Cardiac muscle cell (in vitro differentiated cells and primary cell): ENCODE measurements at regions not wholly inside any gene's neighbourhood (a gene's known extent, or its start where the extent isn't known, plus 50 kb on each side); places are given as distances from the start of the nearest gene placed in this dataset.
"Not testable (repeated sequence)": the region's sequence is repeated elsewhere in the genome, so short reads cannot be mapped to it uniquely, and the experiment has no call there.

Experiments
- DNase-seq, 2 donors: peaks; one replicate each; pipeline versions ENCODE4 v3.0.0 to v3.0.0-alpha.2; 2010 to 2017; ENCODE audit warnings: low read depth in 1 of 2, low spot score in 1 of 2
- H3K27ac ChIP-seq: fragments of 200-600 bp; sonication (generic); 2 replicates; pipeline ENCODE4 v1.5.1; 2016
- H3K27me3 ChIP-seq: fragments of 200-600 bp; sonication (generic); 2 replicates; pipeline ENCODE4 v1.6.0; 2016; ENCODE audit warnings: control low read depth
- H3K36me3 ChIP-seq: fragments of 200-600 bp; sonication (generic); 2 replicates; pipeline ENCODE4 v1.5.1; 2016; ENCODE audit warnings: control low read depth
- H3K4me1 ChIP-seq: fragments of 200-600 bp; sonication (generic); 2 replicates; pipeline ENCODE4 v1.8.1; 2017; ENCODE audit warnings: low read depth, mild to moderate bottlenecking, mixed run types
- H3K4me3 ChIP-seq: fragments of 200-600 bp; sonication (generic); 2 replicates; pipeline ENCODE4 v1.5.1; 2016; ENCODE audit warnings: mild to moderate bottlenecking
- H3K9me3 ChIP-seq: fragments of 200-600 bp; sonication (generic); 2 replicates; pipeline ENCODE4 v1.5.1; 2017; ENCODE audit warnings: low read depth, mild to moderate bottlenecking, control low read depth
- CTCF ChIP-seq: IDR thresholded peaks from 2 replicates; pipeline ENCODE4 v1.5.1; 2012; ENCODE audit warnings: low read depth, mild to moderate bottlenecking, low read length

GRCh38 chrX:65587616-65588526 lies 53.3 kb upstream of the LAS1L start:
- Histone ChIP-seq H3K27ac (no peak overlapping the region), H3K9me3 (no peaks in the 10 kb centered on the region), H3K36me3 (no peaks in the 10 kb centered on the region), H3K27me3 (no peaks in the 10 kb centered on the region), H3K4me1 (no peaks in the 10 kb centered on the region), H3K4me3 (no peak overlapping the region)
- TF ChIP-seq CTCF = no peak
- peak in 1 of 2 donors; percentile 86 for DNase-seq

GRCh38 chrX:65586491-65586890 lies 51.9 kb upstream of the LAS1L start:
- Histone ChIP-seq H3K9me3 (no peaks in the 10 kb centered on the region), H3K27ac (no peak overlapping the region), H3K36me3 (no peaks in the 10 kb centered on the region), H3K4me1 (no peaks in the 10 kb centered on the region), H3K4me3 (no peak overlapping the region), H3K27me3 (no peaks in the 10 kb centered on the region)
- peak in 1 of 2 donors; percentile 26 for DNase-seq
- no peak for TF ChIP-seq CTCF

GRCh38 chrX:65585226-65585625 lies 50.6 kb upstream of the LAS1L start:
- DNase-seq, H3K4me3 ChIP-seq, H3K9me3 ChIP-seq, H3K27ac ChIP-seq, H3K27me3 ChIP-seq, H3K4me1 ChIP-seq, H3K36me3 ChIP-seq: not testable (repeated sequence)
